ENCODE measurements at regions not wholly inside any gene's neighbourhood (a gene's known extent, or its start where the extent isn't known, plus 50 kb on each side); places are given as distances from the start of the nearest gene placed in this dataset.

GRCh38 chr4:151882072-151882803 is 121.4 kb upstream of the GATB start:
- CTCF ChIA-PET, result interaction anchor here (0.7 kb wide), 1 partner anchor 22 kb away, joined by 3 read pairs; no protein-coding TSS in a partner anchor
- TF ChIP-seq HDGF (IDR thresholded peaks at IDR 0.05; ENCODE audit: borderline replicate concordance), result no peak
- TF ChIP-seq NFRKB (IDR thresholded peaks at IDR 0.05), result no peak
- TF ChIP-seq PKNOX1 (IDR thresholded peaks at IDR 0.05), result no peak
- TF ChIP-seq ZNF384 (IDR thresholded peaks at IDR 0.05), result no peak
- no peak for TF ChIP-seq FOXM1 (IDR thresholded peaks at IDR 0.05; ENCODE audit: borderline replicate concordance)
- DNase-seq (ENCODE audit: extremely low spot score), result no peak
- POLR2A ChIA-PET, result no interaction called here

- CTCF ChIA-PET, result no interaction called here
- TF ChIP-seq FOXA1 (IDR thresholded peaks at IDR 0.05) (no peak), LEF1 (IDR thresholded peaks at IDR 0.05; ENCODE audit: borderline replicate concordance) (no peak), FOXM1 (IDR thresholded peaks at IDR 0.05; ENCODE audit: borderline replicate concordance) (no peak), ZNF384 (IDR thresholded peaks at IDR 0.05) (no peak), PKNOX1 (IDR thresholded peaks at IDR 0.05) (no peak), L3MBTL2 (conservative IDR thresholded peaks at IDR 0.05) (no peak), CTBP1 (IDR thresholded peaks at IDR 0.05; ENCODE audit: borderline replicate concordance) (no peak), ARNT (IDR thresholded peaks at IDR 0.05) (no peak), SP1 (IDR thresholded peaks at IDR 0.05) (no peak), FOXK2 (IDR thresholded peaks at IDR 0.05) (no peak), NFRKB (IDR thresholded peaks at IDR 0.05) (no peak), HDGF (IDR thresholded peaks at IDR 0.05; ENCODE audit: borderline replicate concordance) (no peak), ELF4 (IDR thresholded peaks at IDR 0.05) (no peak), BHLHE40 (IDR thresholded peaks at IDR 0.05; ENCODE audit: borderline replicate concordance) (no peak), TARDBP (IDR thresholded peaks at IDR 0.05) (no peak), SUZ12 (IDR thresholded peaks at IDR 0.05) (no peak)
- POLR2A ChIA-PET, result interaction anchor here (0.8 kb wide), 1 partner anchor 9 kb away, joined by 3 read pairs; no protein-coding TSS in a partner anchor
- no peak for DNase-seq (ENCODE audit: extremely low spot score)
Measured at GRCh38 chr4:151879705-151880445, 119.1 kb upstream of the GATB start.

- POLR2A ChIA-PET, result no interaction called here
- no peak for DNase-seq (ENCODE audit: extremely low spot score)
- CTCF ChIA-PET, result interaction anchor here (0.6 kb wide), 1 partner anchor 578 kb away, joined by 3 read pairs; no protein-coding TSS in a partner anchor
- no peak for TF ChIP-seq L3MBTL2 (conservative IDR thresholded peaks at IDR 0.05)
- no peak for TF ChIP-seq ELF4 (IDR thresholded peaks at IDR 0.05)
- no peak for TF ChIP-seq FOXA1 (IDR thresholded peaks at IDR 0.05)
- TF ChIP-seq HDGF (IDR thresholded peaks at IDR 0.05; ENCODE audit: borderline replicate concordance), result no peak
- no peak for TF ChIP-seq FOXK2 (IDR thresholded peaks at IDR 0.05)
- TF ChIP-seq TARDBP (IDR thresholded peaks at IDR 0.05), result no peak
- no peak for TF ChIP-seq SP1 (IDR thresholded peaks at IDR 0.05)
- no peak for TF ChIP-seq ARNT (IDR thresholded peaks at IDR 0.05)
- TF ChIP-seq ZNF384 (IDR thresholded peaks at IDR 0.05), result no peak
- no peak for TF ChIP-seq CTBP1 (IDR thresholded peaks at IDR 0.05; ENCODE audit: borderline replicate concordance)
- no peak for TF ChIP-seq PKNOX1 (IDR thresholded peaks at IDR 0.05)
Measured at GRCh38 chr4:151876381-151876988, 115.7 kb upstream of the GATB start.

- CTCF ChIA-PET, result no interaction called here
- POLR2A ChIA-PET, result no interaction called here
- DNase-seq (ENCODE audit: extremely low spot score), result no peak
- TF ChIP-seq TARDBP (IDR thresholded peaks at IDR 0.05) (no peak), FOXM1 (IDR thresholded peaks at IDR 0.05; ENCODE audit: borderline replicate concordance) (no peak), SP1 (IDR thresholded peaks at IDR 0.05) (no peak)
Measured at GRCh38 chr4:151874328-151874727, 113.5 kb upstream of the GATB start.

- TF ChIP-seq ELF4 (IDR thresholded peaks at IDR 0.05) (no peak), L3MBTL2 (conservative IDR thresholded peaks at IDR 0.05) (no peak), FOXA1 (IDR thresholded peaks at IDR 0.05) (no peak), BHLHE40 (IDR thresholded peaks at IDR 0.05; ENCODE audit: borderline replicate concordance) (no peak), ARNT (IDR thresholded peaks at IDR 0.05) (no peak), TARDBP (IDR thresholded peaks at IDR 0.05) (no peak), PKNOX1 (IDR thresholded peaks at IDR 0.05) (no peak), CTBP1 (IDR thresholded peaks at IDR 0.05; ENCODE audit: borderline replicate concordance) (no peak), FOXK2 (IDR thresholded peaks at IDR 0.05) (no peak), HDGF (IDR thresholded peaks at IDR 0.05; ENCODE audit: borderline replicate concordance) (no peak), SP1 (IDR thresholded peaks at IDR 0.05) (no peak), NFRKB (IDR thresholded peaks at IDR 0.05) (no peak), FOXM1 (IDR thresholded peaks at IDR 0.05; ENCODE audit: borderline replicate concordance) (no peak), LEF1 (IDR thresholded peaks at IDR 0.05; ENCODE audit: borderline replicate concordance) (no peak), ZNF384 (IDR thresholded peaks at IDR 0.05) (no peak), SUZ12 (IDR thresholded peaks at IDR 0.05) (no peak)
- ChIA-PET CTCF (no interaction called here), POLR2A (interaction anchor here (1.0 kb wide), 1 partner anchor 12 kb away, joined by 5 read pairs; no protein-coding TSS in a partner anchor)
- no peak for DNase-seq (ENCODE audit: extremely low spot score)
Measured at GRCh38 chr4:151866592-151866918, 105.7 kb upstream of the GATB start.
